ENCODE measurements at regions not wholly inside any gene's neighbourhood (a gene's known extent, or its start where the extent isn't known, plus 50 kb on each side); places are given as distances from the start of the nearest gene placed in this dataset.
"Not testable (repeated sequence)": the region's sequence is repeated elsewhere in the genome, so short reads cannot be mapped to it uniquely, and the experiment has no call there.

DNA sequence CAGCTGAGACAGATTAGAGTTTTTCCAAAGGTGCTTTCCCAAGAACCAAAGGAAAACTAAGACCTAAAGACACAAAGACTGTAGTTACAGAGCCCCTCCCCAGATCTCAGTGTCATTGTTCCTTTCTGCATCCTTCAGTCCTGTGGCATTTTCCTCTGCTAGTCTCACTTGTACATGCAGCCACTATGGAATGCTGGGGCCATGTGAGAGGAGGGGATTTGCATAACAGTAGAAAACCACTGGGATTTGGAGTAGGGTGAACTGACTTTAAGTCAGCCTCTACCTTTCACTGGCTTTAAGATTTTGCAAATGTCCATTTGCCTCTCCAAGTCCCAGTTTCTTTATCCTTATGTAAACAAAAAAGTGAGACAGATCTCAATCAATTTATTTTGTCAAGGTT, 119.4 kb upstream of the F3 start:
- Mint-ChIP-seq H3K4me3 (ENCODE audit: unreplicated experiment) (no peak overlapping the region), H3K36me3 (ENCODE audit: unreplicated experiment) (no peaks in the 10 kb centered on the region), H3K9me3 (ENCODE audit: unreplicated experiment) (no peaks in the 10 kb centered on the region), H3K4me1 (ENCODE audit: unreplicated experiment) (peaks cover 9% of the 10 kb centered on the region), H3K27me3 (ENCODE audit: unreplicated experiment) (no peaks in the 10 kb centered on the region), H3K27ac (ENCODE audit: unreplicated experiment) (no peak overlapping the region)
- TF ChIP-seq, protein P1, sequence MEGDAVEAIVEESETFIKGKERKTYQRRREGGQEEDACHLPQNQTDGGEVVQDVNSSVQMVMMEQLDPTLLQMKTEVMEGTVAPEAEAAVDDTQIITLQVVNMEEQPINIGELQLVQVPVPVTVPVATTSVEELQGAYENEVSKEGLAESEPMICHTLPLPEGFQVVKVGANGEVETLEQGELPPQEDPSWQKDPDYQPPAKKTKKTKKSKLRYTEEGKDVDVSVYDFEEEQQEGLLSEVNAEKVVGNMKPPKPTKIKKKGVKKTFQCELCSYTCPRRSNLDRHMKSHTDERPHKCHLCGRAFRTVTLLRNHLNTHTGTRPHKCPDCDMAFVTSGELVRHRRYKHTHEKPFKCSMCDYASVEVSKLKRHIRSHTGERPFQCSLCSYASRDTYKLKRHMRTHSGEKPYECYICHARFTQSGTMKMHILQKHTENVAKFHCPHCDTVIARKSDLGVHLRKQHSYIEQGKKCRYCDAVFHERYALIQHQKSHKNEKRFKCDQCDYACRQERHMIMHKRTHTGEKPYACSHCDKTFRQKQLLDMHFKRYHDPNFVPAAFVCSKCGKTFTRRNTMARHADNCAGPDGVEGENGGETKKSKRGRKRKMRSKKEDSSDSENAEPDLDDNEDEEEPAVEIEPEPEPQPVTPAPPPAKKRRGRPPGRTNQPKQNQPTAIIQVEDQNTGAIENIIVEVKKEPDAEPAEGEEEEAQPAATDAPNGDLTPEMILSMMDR (IDR thresholded peaks at IDR 0.05), result no peak
- no peak for DNase-seq (ENCODE audit: extremely low spot score, unreplicated experiment)

DNA sequence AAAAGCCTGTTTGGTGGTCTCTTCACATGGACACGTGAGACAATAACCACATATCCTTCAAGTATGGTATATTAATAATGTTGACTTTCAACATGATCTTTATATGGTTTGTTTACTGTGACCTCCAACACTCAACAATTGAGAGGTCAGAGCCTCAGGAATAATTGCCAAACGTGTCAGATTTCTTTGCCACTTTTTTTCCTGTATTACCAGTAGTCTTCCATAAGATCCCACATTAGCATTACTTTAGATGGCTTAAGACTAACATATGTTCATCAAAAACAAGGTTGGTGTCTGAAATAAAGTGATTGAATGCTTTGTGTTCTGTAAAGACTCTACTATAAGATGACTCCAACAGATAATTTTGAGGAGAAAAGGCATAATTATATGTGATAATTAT, 118.7 kb upstream of the F3 start:
- H3K27ac Mint-ChIP-seq (ENCODE audit: unreplicated experiment), result no peak overlapping the region
- no peak for DNase-seq (ENCODE audit: extremely low spot score, unreplicated experiment)
- H3K36me3 Mint-ChIP-seq (ENCODE audit: unreplicated experiment), result no peaks in the 10 kb centered on the region
- H3K4me3 Mint-ChIP-seq (ENCODE audit: unreplicated experiment), result no peak overlapping the region
- no peaks in the 10 kb centered on the region for H3K9me3 Mint-ChIP-seq (ENCODE audit: unreplicated experiment)
- H3K27me3 Mint-ChIP-seq (ENCODE audit: unreplicated experiment), result no peaks in the 10 kb centered on the region
- peaks cover 9% of the 10 kb centered on the region for H3K4me1 Mint-ChIP-seq (ENCODE audit: unreplicated experiment)
- TF ChIP-seq, protein P1 (IDR thresholded peaks at IDR 0.05), result no peak

DNA sequence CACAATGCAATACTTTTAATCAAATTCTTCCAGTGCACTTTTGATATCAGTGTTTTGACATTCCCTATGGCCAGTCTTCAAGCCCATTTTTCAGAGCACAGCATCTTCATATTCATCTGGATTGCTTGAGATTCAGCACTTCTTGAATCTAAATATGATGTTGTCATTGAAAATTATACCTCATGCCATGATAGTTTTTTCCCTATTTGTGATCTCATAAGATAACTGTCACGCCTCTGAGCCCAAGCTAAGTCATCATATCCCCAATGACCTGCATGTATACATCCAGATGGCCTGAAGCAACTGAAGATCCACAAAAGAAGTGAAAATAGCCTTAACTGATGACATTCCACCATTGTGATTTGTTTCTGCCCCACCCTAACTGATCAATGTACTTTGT, 117.6 kb upstream of the F3 start:
- not testable (repeated sequence) for H3K4me1 Mint-ChIP-seq (ENCODE audit: unreplicated experiment); H3K9me3 Mint-ChIP-seq (ENCODE audit: unreplicated experiment); H3K36me3 Mint-ChIP-seq (ENCODE audit: unreplicated experiment); H3K4me3 Mint-ChIP-seq (ENCODE audit: unreplicated experiment); H3K27me3 Mint-ChIP-seq (ENCODE audit: unreplicated experiment); DNase-seq (ENCODE audit: extremely low spot score, unreplicated experiment); H3K27ac Mint-ChIP-seq (ENCODE audit: unreplicated experiment)

DNA sequence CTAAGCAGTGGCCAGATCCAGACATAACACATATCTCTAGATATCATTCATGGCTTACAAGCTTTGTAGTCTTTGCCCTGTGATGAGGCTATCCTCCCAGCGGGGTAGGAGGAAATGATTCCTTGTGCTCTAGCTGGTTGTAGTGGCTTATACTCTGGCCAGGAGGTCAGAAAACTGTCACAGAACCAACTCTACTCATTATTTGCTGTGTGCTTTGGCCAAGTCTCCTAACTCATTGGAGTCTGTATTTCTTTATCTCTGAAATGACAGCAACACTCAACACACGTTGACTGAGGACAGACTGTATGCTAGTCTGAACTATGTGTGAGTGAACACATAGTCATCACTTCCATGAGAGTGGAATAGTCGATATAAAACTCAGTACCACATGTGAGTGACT, 116.7 kb upstream of the F3 start:
- TF ChIP-seq, protein P1 (IDR thresholded peaks at IDR 0.05), result no peak
- peaks cover 9% of the 10 kb centered on the region for H3K4me1 Mint-ChIP-seq (ENCODE audit: unreplicated experiment)
- H3K4me3 Mint-ChIP-seq (ENCODE audit: unreplicated experiment), result no peak overlapping the region
- DNase-seq (ENCODE audit: extremely low spot score, unreplicated experiment), result no peak
- H3K9me3 Mint-ChIP-seq (ENCODE audit: unreplicated experiment), result no peaks in the 10 kb centered on the region
- no peaks in the 10 kb centered on the region for H3K27me3 Mint-ChIP-seq (ENCODE audit: unreplicated experiment)
- no peak overlapping the region for H3K27ac Mint-ChIP-seq (ENCODE audit: unreplicated experiment)
- H3K36me3 Mint-ChIP-seq (ENCODE audit: unreplicated experiment), result no peaks in the 10 kb centered on the region

DNA sequence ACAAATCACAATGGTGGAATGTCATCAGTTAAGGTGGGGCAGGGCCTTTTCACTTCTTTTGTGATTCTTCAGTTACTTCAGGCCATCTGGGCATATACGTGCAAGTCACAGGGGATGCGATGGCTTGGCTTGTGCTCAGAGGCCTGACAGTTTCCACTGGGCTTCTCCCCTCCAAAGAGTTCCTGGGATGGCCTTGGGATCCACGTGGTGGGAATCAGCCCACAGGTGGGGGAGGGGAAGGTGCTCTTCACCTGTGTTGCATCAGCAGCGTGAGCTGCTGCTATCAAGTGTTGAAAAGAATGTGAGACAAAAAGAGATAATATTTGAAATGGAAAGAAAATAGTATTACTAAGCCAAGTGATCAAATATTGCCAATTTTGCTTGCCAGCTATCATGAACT, 116.2 kb upstream of the F3 start:
- not testable (repeated sequence) for H3K4me1 Mint-ChIP-seq (ENCODE audit: unreplicated experiment); H3K36me3 Mint-ChIP-seq (ENCODE audit: unreplicated experiment); H3K4me3 Mint-ChIP-seq (ENCODE audit: unreplicated experiment); H3K27ac Mint-ChIP-seq (ENCODE audit: unreplicated experiment); H3K9me3 Mint-ChIP-seq (ENCODE audit: unreplicated experiment); H3K27me3 Mint-ChIP-seq (ENCODE audit: unreplicated experiment); DNase-seq (ENCODE audit: extremely low spot score, unreplicated experiment)

DNA sequence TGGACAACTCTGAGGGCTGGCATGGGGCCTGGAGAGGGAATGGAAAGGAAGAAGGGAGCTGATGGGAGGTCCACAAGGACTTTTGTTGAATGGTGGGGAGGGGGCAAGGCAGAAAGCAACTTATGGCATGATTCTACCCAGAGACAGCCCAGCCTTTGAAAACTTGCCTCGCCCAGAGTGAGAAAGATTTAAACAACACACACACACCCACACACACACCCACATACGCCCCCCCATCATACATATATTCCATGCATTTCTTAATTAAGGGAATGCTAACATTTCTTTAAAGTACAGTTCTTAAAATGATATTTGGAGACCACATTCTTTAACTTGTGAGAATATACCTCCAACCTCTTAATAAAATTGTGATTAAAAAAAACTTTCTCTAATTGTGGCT, 115.4 kb upstream of the F3 start:
- TF ChIP-seq, protein P1 (IDR thresholded peaks at IDR 0.05), result no peak
- H3K27me3 Mint-ChIP-seq (ENCODE audit: unreplicated experiment), result no peaks in the 10 kb centered on the region
- no peak overlapping the region for H3K27ac Mint-ChIP-seq (ENCODE audit: unreplicated experiment)
- H3K4me1 Mint-ChIP-seq (ENCODE audit: unreplicated experiment), result peaks cover 9% of the 10 kb centered on the region
- H3K9me3 Mint-ChIP-seq (ENCODE audit: unreplicated experiment), result no peaks in the 10 kb centered on the region
- H3K4me3 Mint-ChIP-seq (ENCODE audit: unreplicated experiment), result no peak overlapping the region
- DNase-seq (ENCODE audit: extremely low spot score, unreplicated experiment), result no peak
- no peaks in the 10 kb centered on the region for H3K36me3 Mint-ChIP-seq (ENCODE audit: unreplicated experiment)

Data from osteocyte (in vitro differentiated cells).